K562 (cell line): ENCODE measurements at regions not wholly inside any gene's neighbourhood (a gene's known extent, or its start where the extent isn't known, plus 50 kb on each side); places are given as distances from the start of the nearest gene placed in this dataset.

Source experiments
- ATAC-seq: fragments of 200-7000 bp; cut with Tn5 transposase; 3 replicates; pipeline ENCODE4 v1.9.1; 2020; ENCODE audit warnings: moderate library complexity
- BruUV-seq: library from RNA; stranded (reverse); fragments of 400-500 nt; replicated peaks from 2 replicates; lab custom pipeline; 2021; lab: Mats Ljungman, UMichigan
- CTCF ChIA-PET: fragments of 300-600 bp; formaldehyde crosslinking; extraction: SDS; loops from one replicate; lab custom pipeline; 2021; ENCODE audit warnings: low intra/inter-chr PET ratio; lab: Yijun Ruan, JAX
- POLR2A ChIA-PET: fragments of 300-600, 350-650 bp; sonication (Branson Sonifier 250); formaldehyde crosslinking; extraction: SDS; loops from one replicate; lab custom pipeline; 2021; ENCODE audit warnings: antibody characterized with exemption, inconsistent platforms; lab: Yijun Ruan, JAX
- DNase-seq, 4 experiments: peaks; one replicate each; pipeline versions ENCODE4 v3.0.0 to v3.0.0-alpha.2; 2011 to 2018; ENCODE audit warnings: low spot score in 3 of 4, mixed read lengths in 3 of 4; ENCODE audit errors: extremely low read depth in 1 of 4
- FAIRE-seq: peaks from 2 replicates; lab custom pipeline; 2011; peaks lifted over from hg19 to GRCh38; lab: Jason Lieb, UNC
- H2AFZ ChIP-seq: 2 replicates; pipeline ENCODE4 v1.6.0; 2011; ENCODE audit warnings: low read depth, low read length, control low read depth, inconsistent platforms
- H3K27ac ChIP-seq: fragments of 200-600 bp; 3 replicates; pipeline ENCODE4 v1.8.0; 2011; ENCODE audit warnings: low read depth, mild to moderate bottlenecking, control low read depth, inconsistent platforms, low read length, moderate library complexity, mixed read lengths; ENCODE audit errors: extremely low read depth
- H3K27me3 ChIP-seq, 2 experiments: fragments of 300-600 bp in 1 of 2; 2 replicates in 1 of 2; 3 replicates in 1 of 2; pipeline versions ENCODE4 v1.6.0 to v1.8.0; 2011; ENCODE audit warnings: inconsistent platforms in 2 of 2, low read length in 2 of 2, mild to moderate bottlenecking in 1 of 2, mixed read lengths in 1 of 2, moderate library complexity in 1 of 2; ENCODE audit not compliant: control insufficient read depth in 2 of 2, insufficient read depth in 2 of 2
- H3K36me3 ChIP-seq: fragments of 300-600 bp; 3 replicates; pipeline ENCODE4 v1.8.0; 2011; ENCODE audit warnings: mild to moderate bottlenecking, low read length, inconsistent platforms; ENCODE audit not compliant: control insufficient read depth, insufficient read depth
- H3K4me1 ChIP-seq, 2 experiments: fragments of 200-600 bp in 1 of 2; replicated peaks in 1 of 2; 2 replicates in 1 of 2; 3 replicates in 1 of 2; pipeline versions ENCODE4 v1.5.1 to v1.8.0; 2011; ENCODE audit warnings: inconsistent platforms in 2 of 2, low read length in 2 of 2, mild to moderate bottlenecking in 1 of 2, mixed read lengths in 1 of 2, moderate library complexity in 1 of 2; ENCODE audit not compliant: control insufficient read depth in 2 of 2, insufficient read depth in 2 of 2
- H3K4me2 ChIP-seq: 2 replicates; pipeline ENCODE4 v1.6.1; 2011; ENCODE audit warnings: low read length, control low read depth, inconsistent platforms, mixed read lengths; ENCODE audit not compliant: insufficient read depth
- H3K4me3 ChIP-seq: fragments of 200-600 bp; sonication (generic), shearing (Covaris generic); 2 replicates; pipeline ENCODE4 v1.5.1; 2016; ENCODE audit warnings: control low read depth, inconsistent platforms
- H3K79me2 ChIP-seq: fragments of 200-600 bp; 3 replicates; pipeline ENCODE4 v1.8.0; 2011; ENCODE audit warnings: low read length, inconsistent platforms; ENCODE audit not compliant: control insufficient read depth, insufficient read depth
- H3K9ac ChIP-seq, 2 experiments: 2 replicates each; pipeline versions ENCODE4 v1.6.0 to v1.6.1; 2011; ENCODE audit warnings: low read depth in 2 of 2, low read length in 2 of 2, control low read depth in 1 of 2, inconsistent platforms in 1 of 2, mild to moderate bottlenecking in 1 of 2, mixed read lengths in 1 of 2; ENCODE audit not compliant: insufficient read depth in 1 of 2
- H3K9me1 ChIP-seq: one replicate; pipeline ENCODE4 v1.6.0; 2011; ENCODE audit warnings: inconsistent platforms, mild to moderate bottlenecking, low read length, moderate library complexity; ENCODE audit not compliant: control insufficient read depth, insufficient read depth
- H3K9me3 ChIP-seq: replicated peaks from 2 replicates; pipeline ENCODE4 v1.5.1; 2011; ENCODE audit warnings: low read depth, low read length, inconsistent platforms; ENCODE audit not compliant: control insufficient read depth, insufficient read depth
- H4K20me1 ChIP-seq: replicated peaks from 2 replicates; pipeline ENCODE4 v1.6.1; 2011; ENCODE audit warnings: low read length, inconsistent platforms, mixed read lengths; ENCODE audit not compliant: control insufficient read depth, insufficient read depth
- E2F5 ChIP-seq: sonication (generic); formaldehyde crosslinking; IDR thresholded peaks from 2 replicates; pipeline ENCODE4 v1.8.0; 2022; ENCODE audit warnings: mild to moderate bottlenecking, missing genetic modification reagents
- KLF16 ChIP-seq: IDR thresholded peaks from 2 replicates; pipeline ENCODE4 v1.6.1; 2016; ENCODE audit warnings: antibody characterized with exemption
- NCOR1 ChIP-seq: fragments of 450-650 bp; IDR thresholded peaks from 2 replicates; pipeline ENCODE4 v1.6.1; 2016; ENCODE audit warnings: mild to moderate bottlenecking, moderate library complexity
- ZNF766 ChIP-seq: fragments of 200-800 bp; sonication (Bioruptor generic); conservative IDR thresholded peaks from 2 replicates; pipeline ENCODE4 v1.6.1; 2016; ENCODE audit warnings: missing genetic modification characterization, missing compliant biosample characterization
- WGBS: fragments of 100-300 bp; shearing (Covaris generic); methylation state at CpG from one replicate; pipeline ENCODE4 v1.1.6; 2016; ENCODE audit warnings: low coverage, mixed read lengths; ENCODE audit not compliant: insufficient coverage; ENCODE audit errors: missing lambda C conversion rate; 5-methylcytosine and 5-hydroxymethylcytosine counted together
- in situ Hi-C: fragments of 300-500 bp; cut with MboI; formaldehyde crosslinking; loops from 4 replicates; pipeline ENCODE4 v1.15.0; 2018; ENCODE audit warnings: inconsistent platforms, mixed read lengths
- intact Hi-C: fragments of 100-400 bp; cut with micrococcal nuclease; formaldehyde crosslinking; loops from 2 replicates; pipeline ENCODE4 v1.14.2; 2022
- TF ChIP-seq, protein P1 (sequence below): fragments of 250-450 bp; sonication (Bioruptor Pico); IDR thresholded peaks from 2 replicates; pipeline ENCODE4 v1.8.0; 2022; ENCODE audit warnings: inconsistent platforms, mild to moderate bottlenecking, moderate library complexity, borderline replicate concordance

DNA sequence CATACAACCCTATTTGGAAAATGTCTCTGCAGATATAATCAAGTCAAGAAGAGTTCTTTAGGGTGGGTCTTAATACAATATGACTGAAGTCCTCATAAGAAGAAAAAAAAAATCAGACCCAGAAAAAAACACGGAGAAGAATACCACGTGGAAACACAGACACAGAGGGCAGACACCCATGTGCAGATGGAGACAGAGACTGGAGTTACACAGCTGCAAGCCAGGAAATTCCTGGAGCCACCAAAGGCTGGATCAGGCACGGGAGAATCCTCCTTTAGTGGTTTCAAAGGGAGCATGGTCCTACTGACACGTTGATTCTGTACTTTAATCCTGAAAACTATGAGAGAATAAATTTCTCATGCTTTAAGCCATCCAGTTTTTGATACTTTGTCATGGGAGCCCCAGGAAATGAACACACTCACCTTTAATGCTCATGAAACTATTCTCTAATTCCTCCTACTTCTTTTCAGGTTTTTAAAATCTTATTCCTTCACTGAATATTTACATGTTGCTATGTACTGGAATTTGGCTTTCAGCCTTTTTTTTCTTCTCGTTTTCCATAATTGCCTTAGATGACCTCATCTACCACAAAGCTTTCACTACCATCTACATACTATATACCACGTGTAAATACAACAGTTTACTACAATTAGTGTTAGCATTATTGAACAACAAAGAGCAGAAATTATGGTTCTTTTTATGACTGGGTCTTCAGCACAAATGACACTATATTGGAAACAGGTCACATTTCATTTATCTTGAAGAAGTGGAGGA lies 529.1 kb downstream of the IRS1 start:
- DNase-seq (no peak), ATAC-seq (no peak), FAIRE-seq (no peak)
- no peaks in the 10 kb centered on the region for H3K27me3 ChIP-seq
- intact Hi-C loops (no loop called here), in situ Hi-C loops (no loop called here)
- H4K20me1 ChIP-seq: no peaks in the 10 kb centered on the region
- H2AFZ ChIP-seq: no peak overlapping the region
- H3K36me3 ChIP-seq: no peaks in the 10 kb centered on the region
- H3K4me1 ChIP-seq: no peaks in the 10 kb centered on the region
- 0% methylated on average over 6 of the region's 6 CpGs for WGBS
- CTCF ChIA-PET: no interaction called here
- H3K9me1 ChIP-seq: no peaks in the 10 kb centered on the region
- no peaks in the 10 kb centered on the region; the same call in 1 of the 2 replicates for H3K9me3 ChIP-seq
- no peak overlapping the region for H3K9ac ChIP-seq
- BruUV-seq: no TSS peak
- POLR2A ChIA-PET: no interaction called here
- H3K27ac ChIP-seq: no peak overlapping the region
- H3K79me2 ChIP-seq: no peaks in the 10 kb centered on the region
- H3K4me3 ChIP-seq: no peak overlapping the region
- no peak overlapping the region for H3K4me2 ChIP-seq
- TF ChIP-seq, protein P1, sequence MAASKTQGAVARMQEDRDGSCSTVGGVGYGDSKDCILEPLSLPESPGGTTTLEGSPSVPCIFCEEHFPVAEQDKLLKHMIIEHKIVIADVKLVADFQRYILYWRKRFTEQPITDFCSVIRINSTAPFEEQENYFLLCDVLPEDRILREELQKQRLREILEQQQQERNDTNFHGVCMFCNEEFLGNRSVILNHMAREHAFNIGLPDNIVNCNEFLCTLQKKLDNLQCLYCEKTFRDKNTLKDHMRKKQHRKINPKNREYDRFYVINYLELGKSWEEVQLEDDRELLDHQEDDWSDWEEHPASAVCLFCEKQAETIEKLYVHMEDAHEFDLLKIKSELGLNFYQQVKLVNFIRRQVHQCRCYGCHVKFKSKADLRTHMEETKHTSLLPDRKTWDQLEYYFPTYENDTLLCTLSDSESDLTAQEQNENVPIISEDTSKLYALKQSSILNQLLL: no peak
- TF ChIP-seq ZNF766 (CRISPR knock-in tag) (no peak), NCOR1 (no peak), E2F5 (no peak), KLF16 (no peak)
